ENCODE measurements at regions not wholly inside any gene's neighbourhood (a gene's known extent, or its start where the extent isn't known, plus 50 kb on each side); places are given as distances from the start of the nearest gene placed in this dataset.

DNA sequence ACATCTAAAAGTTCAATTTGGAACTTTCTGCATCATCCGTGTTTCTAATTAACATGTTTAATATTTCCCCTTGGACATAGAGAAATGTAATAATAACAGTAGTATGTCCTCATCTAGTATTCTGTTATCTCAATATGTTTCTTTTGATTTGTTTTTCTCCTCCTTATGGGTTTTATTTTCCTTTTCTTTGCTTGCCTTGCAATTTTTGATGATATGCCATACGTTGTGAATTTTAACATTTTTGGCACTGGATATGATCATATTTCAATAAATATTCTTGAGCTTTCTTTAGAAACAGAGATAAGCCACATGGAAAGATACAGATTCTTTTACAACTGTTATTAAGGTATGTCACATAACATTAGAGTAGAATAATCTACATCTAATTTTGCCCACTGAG is 1316.2 kb downstream of the CDH8 start:
- no peak for TF ChIP-seq CTCF (IDR thresholded peaks at IDR 0.05; ENCODE audit: low read depth, low read length, missing input control)
- no peak for TF ChIP-seq YY1 (IDR thresholded peaks at IDR 0.05)
- no peak for TF ChIP-seq FOXA1 (IDR thresholded peaks at IDR 0.05)
- TF ChIP-seq GABPA (IDR thresholded peaks at IDR 0.05 in 1 of 2, conservative IDR thresholded peaks at IDR 0.05 in 1 of 2), result no peak
- no peak for TF ChIP-seq MAX (IDR thresholded peaks at IDR 0.05)

Data from liver (tissue), 3 donors.